AG08396 (cell line): ENCODE measurements at regions not wholly inside any gene's neighbourhood (a gene's known extent, or its start where the extent isn't known, plus 50 kb on each side); places are given as distances from the start of the nearest gene placed in this dataset.
"Not testable (repeated sequence)": the region's sequence is repeated elsewhere in the genome, so short reads cannot be mapped to it uniquely, and the experiment has no call there.

ENCODE experiments used
- DNase-seq: peaks from one replicate; pipeline ENCODE4 v3.0.0; 2012; ENCODE audit warnings: low spot score, mixed read lengths

DNA sequence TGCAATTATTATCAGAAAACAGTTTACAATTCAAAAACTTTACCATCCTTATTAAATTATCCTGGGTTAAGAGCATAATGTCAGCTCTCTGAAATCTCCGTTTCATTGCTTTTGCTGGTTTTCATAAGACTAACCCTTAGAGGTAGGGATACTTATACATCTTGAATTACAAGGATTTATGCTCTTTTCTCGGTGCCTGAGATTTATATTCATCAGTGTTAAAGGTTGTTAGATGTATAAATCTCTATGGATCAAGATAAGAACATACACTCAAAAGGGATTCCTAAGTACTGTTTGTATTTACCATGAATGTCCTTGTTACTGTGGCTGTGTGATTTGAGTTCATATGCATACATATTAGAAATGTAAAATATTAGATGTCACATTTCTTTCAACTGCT lies 684.7 kb downstream of the EFNA5 start:
- no peak for DNase-seq

GRCh38 chr5:106985174-106985573 lies 685.6 kb downstream of the EFNA5 start:
- no peak for DNase-seq

GRCh38 chr5:106979178-106979577 lies 691.6 kb downstream of the EFNA5 start:
- DNase-seq: not testable (repeated sequence)

DNA sequence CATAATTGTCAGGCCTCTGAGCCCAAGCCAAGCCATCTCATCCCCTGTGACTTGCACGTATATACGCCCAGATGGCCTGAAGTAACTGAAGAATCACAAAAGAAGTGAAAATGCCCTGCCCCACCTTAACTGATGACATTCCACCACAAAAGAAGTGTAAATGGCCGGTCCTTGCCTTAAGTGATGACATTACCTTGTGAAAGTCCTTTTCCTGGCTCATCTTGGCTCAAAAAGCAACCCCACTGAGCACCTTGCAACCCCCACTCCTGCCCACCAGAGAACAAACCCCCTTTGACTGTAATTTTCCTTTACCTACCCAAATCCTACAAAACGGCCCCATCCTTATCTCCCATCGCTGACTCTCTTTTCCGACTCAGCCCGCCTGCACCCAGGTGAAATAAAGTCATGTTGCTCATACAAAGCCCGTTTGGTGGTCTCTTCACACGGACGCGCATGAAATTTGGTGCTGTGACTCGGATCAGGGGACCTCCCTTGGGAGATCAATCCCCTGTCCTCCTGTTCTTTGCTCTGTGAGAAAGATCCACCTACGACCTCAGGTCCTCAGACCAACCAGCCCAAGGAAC lies 692.1 kb downstream of the EFNA5 start:
- not testable (repeated sequence) for DNase-seq

- DNase-seq: no peak
Observed at GRCh38 chr5:106976363-106976762, 694.4 kb downstream of the EFNA5 start.

DNA sequence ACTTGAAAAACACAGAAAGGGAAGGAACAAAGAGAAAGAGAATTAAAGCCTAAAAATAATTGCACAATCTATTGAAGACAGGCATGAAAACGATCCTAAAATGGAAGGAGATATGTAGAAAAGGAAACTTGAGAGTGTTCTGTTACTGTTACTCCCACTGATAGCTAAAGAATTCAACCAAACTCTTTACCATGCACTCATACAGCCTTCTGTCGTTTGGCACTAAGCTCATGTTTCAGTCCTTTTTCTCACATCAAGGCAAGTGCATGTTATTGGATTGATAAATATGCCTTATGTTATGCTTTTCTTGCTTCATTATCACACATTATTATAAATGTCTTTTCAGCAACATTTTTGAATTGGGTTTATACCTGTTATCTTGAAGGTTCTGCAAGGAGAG lies 696.5 kb downstream of the EFNA5 start:
- DNase-seq: no peak

DNA sequence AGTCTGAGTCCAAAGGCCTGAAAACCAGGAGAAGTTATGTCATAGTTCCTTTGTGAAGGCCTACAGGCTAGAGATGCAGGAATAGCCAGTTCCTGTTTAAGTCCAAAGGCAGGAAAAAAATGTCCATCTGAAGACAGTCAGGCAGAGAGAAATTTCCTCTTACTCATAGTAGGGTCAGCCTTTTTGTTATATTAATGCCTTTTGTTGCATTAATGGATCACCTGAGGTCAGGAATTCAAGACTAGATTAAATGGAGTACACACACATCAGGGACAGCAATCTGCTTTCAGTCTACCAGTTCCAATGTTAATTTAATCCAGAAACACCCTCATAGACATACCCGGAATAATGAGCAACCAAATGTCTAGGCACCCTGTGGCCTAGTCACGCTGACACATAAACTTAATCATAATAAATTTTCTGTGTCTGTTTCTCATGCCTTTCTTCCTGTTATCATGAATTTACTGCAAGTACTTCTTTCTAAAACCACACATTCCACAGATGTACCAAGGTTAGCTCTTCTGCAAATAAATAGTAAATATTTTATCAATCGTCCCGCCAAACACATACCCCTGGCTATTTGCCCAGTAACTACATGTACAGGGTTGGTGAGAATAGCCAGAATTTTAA lies 703.9 kb downstream of the EFNA5 start:
- DNase-seq: no peak

GRCh38 chr5:106964132-106964531 lies 706.6 kb downstream of the EFNA5 start:
- no peak for DNase-seq

DNA sequence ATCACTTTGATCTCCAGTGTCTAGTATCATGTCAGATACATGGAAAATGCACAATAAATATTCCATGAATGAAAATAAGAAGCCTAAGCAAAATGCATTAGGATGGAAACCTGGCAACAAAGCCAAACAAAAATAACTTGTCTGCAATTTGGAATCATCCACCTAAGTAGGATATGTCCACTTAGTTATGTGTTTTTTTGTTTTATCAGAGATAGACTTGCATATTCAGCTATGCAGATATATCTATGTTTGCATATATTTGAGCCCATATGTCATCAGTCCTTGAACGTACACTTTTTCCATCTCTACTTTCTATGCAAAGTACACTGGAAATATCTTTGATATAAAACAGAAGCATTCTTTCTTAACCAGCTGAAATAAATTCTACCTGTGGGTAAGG lies 707.1 kb downstream of the EFNA5 start:
- no peak for DNase-seq

GRCh38 chr5:106962464-106963230 lies 708.1 kb downstream of the EFNA5 start:
- DNase-seq: no peak

DNA sequence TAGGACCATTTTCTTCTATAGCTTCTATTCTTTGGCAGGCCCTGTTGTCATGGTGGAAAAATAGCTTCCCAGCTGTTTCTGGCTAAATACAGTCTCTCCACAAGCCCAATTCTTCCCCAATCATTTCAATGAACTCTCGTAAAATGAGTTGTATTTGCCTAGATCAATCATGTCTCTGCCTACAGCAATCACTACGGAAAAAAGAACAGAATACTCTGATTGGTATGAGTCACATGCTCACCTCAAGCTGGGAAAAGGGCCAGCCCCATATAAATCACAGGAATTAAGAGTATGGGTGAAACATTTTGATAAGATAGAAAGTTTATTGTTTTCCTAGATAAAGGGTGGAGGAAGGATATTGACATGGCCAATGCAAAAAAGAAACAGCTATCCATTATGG lies 711.4 kb downstream of the EFNA5 start:
- no peak for DNase-seq

GRCh38 chr5:106957336-106957735 lies 713.4 kb downstream of the EFNA5 start:
- no peak for DNase-seq

DNA sequence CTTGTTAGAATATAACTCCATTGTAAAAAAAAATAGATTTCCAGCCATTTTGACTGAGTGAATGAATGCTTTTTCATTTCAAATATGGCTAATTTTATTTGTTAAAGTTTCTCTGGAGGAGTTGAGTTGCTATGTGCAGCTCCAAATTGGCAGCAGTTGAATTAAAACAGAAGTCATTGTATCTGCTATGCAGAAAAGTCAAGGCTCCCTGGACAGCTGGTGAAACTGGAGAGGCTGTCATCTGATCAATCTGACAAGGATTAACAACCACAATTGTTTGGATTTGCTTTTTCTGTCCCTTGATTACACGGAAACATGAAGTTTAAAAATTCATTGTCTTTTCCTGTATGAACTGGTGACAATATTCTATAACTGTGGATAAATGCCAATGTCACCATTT lies 713.9 kb downstream of the EFNA5 start:
- DNase-seq: no peak

- DNase-seq: no peak
Observed at GRCh38 chr5:106956187-106956586, 714.5 kb downstream of the EFNA5 start.

DNA sequence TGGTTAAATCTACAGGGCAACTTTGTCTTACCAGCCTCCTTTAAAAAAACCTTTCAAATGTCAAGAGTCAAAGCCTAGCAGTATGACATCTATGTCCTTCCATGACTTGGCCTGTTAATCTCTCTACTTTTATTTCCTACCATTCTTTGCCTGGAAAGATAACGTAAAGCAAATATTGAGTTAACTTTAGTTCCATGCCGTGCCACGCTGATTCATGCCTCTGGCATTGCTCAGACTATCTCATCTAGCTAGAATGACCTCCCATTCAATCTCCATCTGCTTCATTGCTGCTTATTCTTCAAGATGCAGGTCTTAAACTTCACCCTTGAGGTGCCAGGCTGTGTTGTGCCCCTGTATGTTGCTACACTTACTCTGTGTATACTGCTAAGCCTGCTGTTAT lies 729.8 kb downstream of the EFNA5 start:
- no peak for DNase-seq

GRCh38 chr5:106940301-106940846 lies 730.4 kb downstream of the EFNA5 start:
- no peak for DNase-seq

GRCh38 chr5:106923409-106923808 lies 747.3 kb downstream of the EFNA5 start:
- DNase-seq: no peak

GRCh38 chr5:106921567-106921966 lies 749.2 kb downstream of the EFNA5 start:
- DNase-seq: no peak

DNA sequence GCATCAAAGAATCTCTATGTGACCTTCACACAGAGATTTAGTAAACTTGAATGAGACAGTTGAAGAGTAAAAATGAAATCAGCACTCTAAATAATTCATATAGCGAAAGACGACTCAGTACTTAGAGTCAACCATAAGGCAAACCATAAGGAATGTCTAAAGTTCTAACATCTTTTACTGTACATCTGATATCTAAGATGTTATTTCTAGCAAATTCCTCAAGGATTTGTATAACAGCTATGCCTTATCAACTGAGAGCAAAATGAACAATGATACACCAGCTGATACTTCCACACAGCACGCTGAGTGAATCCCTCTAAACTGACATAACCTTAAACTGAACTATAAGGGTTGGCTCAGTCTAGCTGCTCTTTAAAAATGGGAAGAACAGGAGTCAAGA lies 760.3 kb downstream of the EFNA5 start:
- no peak for DNase-seq

DNA sequence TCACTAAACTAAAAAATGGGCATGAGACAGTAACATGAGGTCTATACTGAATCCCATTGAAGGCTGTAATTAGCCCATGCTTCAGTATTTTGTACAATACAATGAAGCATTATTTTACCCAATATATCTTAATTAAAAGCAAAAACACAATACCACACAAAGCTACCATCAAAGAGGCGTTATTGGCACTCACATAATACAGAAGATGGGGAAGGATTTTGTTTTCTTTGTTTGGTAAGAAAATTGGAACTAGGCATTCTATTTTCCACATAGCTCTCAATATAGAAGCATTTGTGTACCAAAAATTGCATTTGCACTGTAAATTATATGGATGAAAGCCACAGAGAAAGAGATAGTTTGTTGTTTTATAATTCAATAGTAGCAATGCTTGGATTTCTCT lies 761.0 kb downstream of the EFNA5 start:
- DNase-seq: no peak

GRCh38 chr5:106907979-106908378 lies 762.8 kb downstream of the EFNA5 start:
- DNase-seq: no peak

- DNase-seq: no peak
Observed at GRCh38 chr5:106906199-106906598, 764.5 kb downstream of the EFNA5 start.

DNA sequence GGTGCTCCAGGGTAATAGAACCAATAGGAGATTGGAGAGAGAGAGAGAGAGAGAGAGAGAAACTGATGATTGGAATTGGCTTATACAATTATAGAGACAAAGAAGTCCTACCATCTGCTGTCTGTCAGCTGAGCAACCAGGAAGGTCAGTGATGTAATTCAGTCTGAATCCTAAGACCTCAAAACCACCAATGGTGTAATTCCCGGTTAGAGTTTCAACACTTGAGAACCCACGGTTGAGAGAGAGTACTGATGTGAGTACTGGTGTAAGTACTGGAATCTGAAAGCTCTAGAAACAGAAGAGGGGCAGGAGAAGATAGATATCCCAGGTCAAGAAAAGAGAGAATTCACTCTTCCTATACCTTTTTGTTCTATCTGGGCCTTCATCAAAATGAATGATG lies 775.8 kb downstream of the EFNA5 start:
- no peak for DNase-seq
